HEK293 (cell line): ENCODE measurements at regions not wholly inside any gene's neighbourhood (a gene's known extent, or its start where the extent isn't known, plus 50 kb on each side); places are given as distances from the start of the nearest gene placed in this dataset.

Experiments
- CTCF ChIA-PET: fragments of 350-600 bp; formaldehyde crosslinking; extraction: SDS; loops from one replicate; lab custom pipeline; 2021; ENCODE audit warnings: antibody characterized with exemption; lab: Yijun Ruan, JAX
- POLR2A ChIA-PET: fragments of 300-600 bp; formaldehyde crosslinking; extraction: SDS; loops from one replicate; lab custom pipeline; 2020; ENCODE audit warnings: antibody characterized with exemption, inconsistent platforms; lab: Yijun Ruan, JAX
- H3K27ac ChIP-seq: fragments of 200-500 bp; sonication (Bioruptor generic); 2 replicates; pipeline ENCODE4 v1.5.1; 2014; ENCODE audit warnings: low read depth, low read length, control low read depth, inconsistent platforms; ENCODE audit errors: extremely low read depth
- H3K36me3 ChIP-seq, 2 experiments: fragments of 200-500 bp in 1 of 2; sonication (Bioruptor generic) in 1 of 2; 1 replicate in 1 of 2; 2 replicates in 1 of 2; pipeline ENCODE4 v1.5.1; 2014 to 2017; ENCODE audit warnings: inconsistent platforms in 2 of 2, low read length in 2 of 2; ENCODE audit not compliant: control insufficient read depth in 2 of 2, insufficient read depth in 1 of 2
- H3K4me1 ChIP-seq: fragments of 200-500 bp; sonication (Bioruptor generic); 2 replicates; pipeline ENCODE4 v1.5.1; 2014; ENCODE audit warnings: mild to moderate bottlenecking, low read length, inconsistent platforms; ENCODE audit not compliant: control insufficient read depth, insufficient read depth
- H3K4me3 ChIP-seq: 2 replicates; pipeline ENCODE4 v1.5.1; 2011; ENCODE audit warnings: low read depth, mild to moderate bottlenecking, control low read depth, low read length, moderate library complexity
- H3K9me3 ChIP-seq: fragments of 200-500 bp; sonication (Bioruptor generic); 2 replicates; pipeline ENCODE4 v1.5.1; 2014; ENCODE audit warnings: low read depth, low read length, inconsistent platforms; ENCODE audit not compliant: control insufficient read depth, insufficient read depth
- FEZF1 ChIP-seq: fragments of 450-650 bp; formaldehyde crosslinking; IDR thresholded peaks from 2 replicates; pipeline ENCODE4 v1.5.1; 2016; ENCODE audit warnings: missing biosample characterization, missing genetic modification characterization
- GLIS1 ChIP-seq: fragments of 450-650 bp; formaldehyde crosslinking; IDR thresholded peaks from 2 replicates; pipeline ENCODE4 v1.5.1; 2016; ENCODE audit warnings: missing biosample characterization, missing genetic modification characterization
- KLF10 ChIP-seq: fragments of 450-650 bp; IDR thresholded peaks from 2 replicates; pipeline ENCODE4 v1.5.1; 2018; ENCODE audit warnings: missing biosample characterization, mild to moderate bottlenecking, missing genetic modification characterization
- MYNN ChIP-seq: fragments of 450-650 bp; formaldehyde crosslinking; IDR thresholded peaks from 2 replicates; pipeline ENCODE4 v1.5.1; 2016; ENCODE audit warnings: missing biosample characterization, missing genetic modification characterization, borderline replicate concordance
- PRDM4 ChIP-seq: fragments of 450-650 bp; formaldehyde crosslinking; IDR thresholded peaks from 2 replicates; pipeline ENCODE4 v1.5.1; 2017; ENCODE audit warnings: missing biosample characterization, missing genetic modification characterization
- TRIM28 ChIP-seq: IDR thresholded peaks from 2 replicates; pipeline ENCODE4 v1.6.1; 2011; ENCODE audit warnings: low read length, control low read depth, borderline replicate concordance
- WT1 ChIP-seq: fragments of 450-650 bp; formaldehyde crosslinking; IDR thresholded peaks from 2 replicates; pipeline ENCODE4 v1.5.1; 2016; ENCODE audit warnings: missing biosample characterization, missing genetic modification characterization
- ZFP41 ChIP-seq: fragments of 450-650 bp; formaldehyde crosslinking; IDR thresholded peaks from 2 replicates; pipeline ENCODE4 v1.5.1; 2016; ENCODE audit warnings: missing biosample characterization, missing genetic modification characterization, borderline replicate concordance
- ZNF121 ChIP-seq: fragments of 450-650 bp; formaldehyde crosslinking; IDR thresholded peaks from 2 replicates; pipeline ENCODE4 v1.5.1; 2016; ENCODE audit warnings: missing biosample characterization, missing genetic modification characterization
- ZNF184 ChIP-seq: fragments of 450-650 bp; IDR thresholded peaks from 2 replicates; pipeline ENCODE4 v1.5.1; 2018; ENCODE audit warnings: missing biosample characterization, mild to moderate bottlenecking, missing genetic modification characterization
- ZNF223 ChIP-seq: fragments of 450-650 bp; formaldehyde crosslinking; IDR thresholded peaks from 2 replicates; pipeline ENCODE4 v1.5.1; 2016; ENCODE audit warnings: missing biosample characterization, missing genetic modification characterization
- ZNF239 ChIP-seq: fragments of 450-650 bp; formaldehyde crosslinking; IDR thresholded peaks from 2 replicates; pipeline ENCODE4 v1.5.1; 2016; ENCODE audit warnings: missing biosample characterization, missing genetic modification characterization
- ZNF514 ChIP-seq: fragments of 450-650 bp; formaldehyde crosslinking; IDR thresholded peaks from 2 replicates; pipeline ENCODE4 v1.5.1; 2016; ENCODE audit warnings: missing biosample characterization, missing genetic modification characterization
- ZNF529 ChIP-seq: fragments of 450-650 bp; formaldehyde crosslinking; IDR thresholded peaks from 2 replicates; pipeline ENCODE4 v1.5.1; 2017; ENCODE audit warnings: missing genetic modification characterization, missing biosample characterization; ENCODE audit not compliant: insufficient replicate concordance
- ZNF544 ChIP-seq: fragments of 450-650 bp; formaldehyde crosslinking; IDR thresholded peaks from 2 replicates; pipeline ENCODE4 v1.5.0; 2017; ENCODE audit warnings: missing biosample characterization, missing genetic modification characterization
- ZNF585B ChIP-seq: fragments of 450-650 bp; formaldehyde crosslinking; IDR thresholded peaks from 2 replicates; pipeline ENCODE4 v1.5.1; 2016; ENCODE audit warnings: missing biosample characterization, missing genetic modification characterization
- ZNF701 ChIP-seq: fragments of 450-650 bp; formaldehyde crosslinking; IDR thresholded peaks from 2 replicates; pipeline ENCODE4 v1.5.1; 2016; ENCODE audit warnings: missing biosample characterization, missing genetic modification characterization
- ZNF776 ChIP-seq: fragments of 450-650 bp; formaldehyde crosslinking; IDR thresholded peaks from 2 replicates; pipeline ENCODE4 v1.5.0; 2017; ENCODE audit warnings: missing biosample characterization, missing genetic modification characterization, borderline replicate concordance
- ZSCAN18 ChIP-seq: fragments of 450-650 bp; formaldehyde crosslinking; IDR thresholded peaks from 2 replicates; pipeline ENCODE4 v1.5.1; 2016; ENCODE audit warnings: missing biosample characterization, missing genetic modification characterization
- ZSCAN5A ChIP-seq: fragments of 450-650 bp; formaldehyde crosslinking; IDR thresholded peaks from 2 replicates; pipeline ENCODE4 v1.5.1; 2016; ENCODE audit warnings: missing biosample characterization, missing genetic modification characterization

- POLR2A ChIA-PET, result no interaction called here
- Histone ChIP-seq H3K4me3 (no peak overlapping the region), H3K36me3 (no peaks in the 10 kb centered on the region), H3K27ac (no peak overlapping the region), H3K9me3 (no peaks in the 10 kb centered on the region), H3K4me1 (no peaks in the 10 kb centered on the region)
- TF ChIP-seq ZNF585B (tag by site-specific recombination) (no peak), WT1 (tag by site-specific recombination) (no peak), ZNF223 (tag by site-specific recombination) (no peak), ZNF121 (no peak), GLIS1 (tag by site-specific recombination) (no peak), ZSCAN5A (tag by site-specific recombination) (no peak), ZSCAN18 (tag by site-specific recombination) (no peak), ZNF776 (tag by site-specific recombination) (no peak), ZNF239 (tag by site-specific recombination) (no peak), KLF10 (tag by site-specific recombination) (no peak)
- CTCF ChIA-PET, result no interaction called here
Measured at GRCh38 chr6:103264020-103264419, 1595.7 kb downstream of the HACE1 start.

DNA sequence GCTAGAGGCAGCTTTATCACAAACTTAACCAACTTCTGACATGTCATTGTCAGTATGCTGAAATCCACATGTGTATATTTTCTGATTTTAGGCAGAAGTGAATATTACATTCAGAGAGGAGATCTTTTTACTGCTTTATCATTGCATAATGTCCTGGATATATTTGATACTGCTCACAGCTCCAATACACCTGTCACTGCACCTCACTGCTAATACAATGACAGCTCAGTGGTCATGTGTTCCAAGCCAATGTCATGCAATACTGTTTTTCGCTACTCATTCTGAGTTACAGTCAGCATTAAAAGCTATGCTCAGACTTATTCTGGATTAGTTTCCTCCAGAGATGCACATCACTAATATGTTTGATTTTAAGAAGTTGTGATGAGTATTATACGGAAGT lies 1604.6 kb downstream of the HACE1 start:
- POLR2A ChIA-PET, result no interaction called here
- Histone ChIP-seq H3K4me3 (no peak overlapping the region), H3K4me1 (no peaks in the 10 kb centered on the region), H3K36me3 (no peaks in the 10 kb centered on the region), H3K27ac (no peak overlapping the region), H3K9me3 (no peaks in the 10 kb centered on the region)
- CTCF ChIA-PET, result no interaction called here
- TF ChIP-seq FEZF1 (tag by site-specific recombination), result no peak
- no peak for TF ChIP-seq TRIM28
- TF ChIP-seq ZNF184, result no peak
- TF ChIP-seq ZNF701 (tag by site-specific recombination), result no peak
- no peak for TF ChIP-seq ZNF544
- no peak for TF ChIP-seq ZFP41 (tag by site-specific recombination)
- TF ChIP-seq MYNN (tag by site-specific recombination), result no peak
- TF ChIP-seq ZNF529 (tag by site-specific recombination), result no peak
- no peak for TF ChIP-seq ZNF514

- ChIA-PET POLR2A (no interaction called here), CTCF (no interaction called here)
- Histone ChIP-seq H3K27ac (no peak overlapping the region), H3K4me1 (no peaks in the 10 kb centered on the region), H3K9me3 (no peaks in the 10 kb centered on the region), H3K4me3 (no peak overlapping the region), H3K36me3 (no peaks in the 10 kb centered on the region)
- TF ChIP-seq PRDM4 (tag by site-specific recombination), result no peak
Measured at GRCh38 chr6:103236923-103237322, 1622.8 kb downstream of the HACE1 start.
